K562 (cell line): ENCODE measurements at regions not wholly inside any gene's neighbourhood (a gene's known extent, or its start where the extent isn't known, plus 50 kb on each side); places are given as distances from the start of the nearest gene placed in this dataset.

Experiments
- ATAC-seq: fragments of 200-7000 bp; cut with Tn5 transposase; 3 replicates; pipeline ENCODE4 v1.9.1; 2020; ENCODE audit warnings: moderate library complexity
- BruUV-seq: library from RNA; stranded (reverse); fragments of 400-500 nt; replicated peaks from 2 replicates; lab custom pipeline; 2021; lab: Mats Ljungman, UMichigan
- CTCF ChIA-PET: fragments of 300-600 bp; formaldehyde crosslinking; extraction: SDS; loops from one replicate; lab custom pipeline; 2021; ENCODE audit warnings: low intra/inter-chr PET ratio; lab: Yijun Ruan, JAX
- POLR2A ChIA-PET: fragments of 300-600, 350-650 bp; sonication (Branson Sonifier 250); formaldehyde crosslinking; extraction: SDS; loops from one replicate; lab custom pipeline; 2021; ENCODE audit warnings: antibody characterized with exemption, inconsistent platforms; lab: Yijun Ruan, JAX
- DNase-seq, 4 experiments: peaks; one replicate each; pipeline versions ENCODE4 v3.0.0 to v3.0.0-alpha.2; 2011 to 2018; ENCODE audit warnings: low spot score in 3 of 4, mixed read lengths in 3 of 4; ENCODE audit errors: extremely low read depth in 1 of 4
- FAIRE-seq: peaks from 2 replicates; lab custom pipeline; 2011; peaks lifted over from hg19 to GRCh38; lab: Jason Lieb, UNC
- H2AFZ ChIP-seq: 2 replicates; pipeline ENCODE4 v1.6.0; 2011; ENCODE audit warnings: low read depth, low read length, control low read depth, inconsistent platforms
- H3K27ac ChIP-seq: fragments of 200-600 bp; 3 replicates; pipeline ENCODE4 v1.8.0; 2011; ENCODE audit warnings: low read depth, mild to moderate bottlenecking, control low read depth, inconsistent platforms, low read length, moderate library complexity, mixed read lengths; ENCODE audit errors: extremely low read depth
- H3K27me3 ChIP-seq, 2 experiments: fragments of 300-600 bp in 1 of 2; 2 replicates in 1 of 2; 3 replicates in 1 of 2; pipeline versions ENCODE4 v1.6.0 to v1.8.0; 2011; ENCODE audit warnings: inconsistent platforms in 2 of 2, low read length in 2 of 2, mild to moderate bottlenecking in 1 of 2, mixed read lengths in 1 of 2, moderate library complexity in 1 of 2; ENCODE audit not compliant: control insufficient read depth in 2 of 2, insufficient read depth in 2 of 2
- H3K36me3 ChIP-seq: fragments of 300-600 bp; 3 replicates; pipeline ENCODE4 v1.8.0; 2011; ENCODE audit warnings: mild to moderate bottlenecking, low read length, inconsistent platforms; ENCODE audit not compliant: control insufficient read depth, insufficient read depth
- H3K4me1 ChIP-seq, 2 experiments: fragments of 200-600 bp in 1 of 2; replicated peaks in 1 of 2; 2 replicates in 1 of 2; 3 replicates in 1 of 2; pipeline versions ENCODE4 v1.5.1 to v1.8.0; 2011; ENCODE audit warnings: inconsistent platforms in 2 of 2, low read length in 2 of 2, mild to moderate bottlenecking in 1 of 2, mixed read lengths in 1 of 2, moderate library complexity in 1 of 2; ENCODE audit not compliant: control insufficient read depth in 2 of 2, insufficient read depth in 2 of 2
- H3K4me2 ChIP-seq: 2 replicates; pipeline ENCODE4 v1.6.1; 2011; ENCODE audit warnings: low read length, control low read depth, inconsistent platforms, mixed read lengths; ENCODE audit not compliant: insufficient read depth
- H3K4me3 ChIP-seq: fragments of 200-600 bp; sonication (generic), shearing (Covaris generic); 2 replicates; pipeline ENCODE4 v1.5.1; 2016; ENCODE audit warnings: control low read depth, inconsistent platforms
- H3K79me2 ChIP-seq: fragments of 200-600 bp; 3 replicates; pipeline ENCODE4 v1.8.0; 2011; ENCODE audit warnings: low read length, inconsistent platforms; ENCODE audit not compliant: control insufficient read depth, insufficient read depth
- H3K9ac ChIP-seq, 2 experiments: 2 replicates each; pipeline versions ENCODE4 v1.6.0 to v1.6.1; 2011; ENCODE audit warnings: low read depth in 2 of 2, low read length in 2 of 2, control low read depth in 1 of 2, inconsistent platforms in 1 of 2, mild to moderate bottlenecking in 1 of 2, mixed read lengths in 1 of 2; ENCODE audit not compliant: insufficient read depth in 1 of 2
- H3K9me1 ChIP-seq: one replicate; pipeline ENCODE4 v1.6.0; 2011; ENCODE audit warnings: inconsistent platforms, mild to moderate bottlenecking, low read length, moderate library complexity; ENCODE audit not compliant: control insufficient read depth, insufficient read depth
- H3K9me3 ChIP-seq: replicated peaks from 2 replicates; pipeline ENCODE4 v1.5.1; 2011; ENCODE audit warnings: low read depth, low read length, inconsistent platforms; ENCODE audit not compliant: control insufficient read depth, insufficient read depth
- H4K20me1 ChIP-seq: replicated peaks from 2 replicates; pipeline ENCODE4 v1.6.1; 2011; ENCODE audit warnings: low read length, inconsistent platforms, mixed read lengths; ENCODE audit not compliant: control insufficient read depth, insufficient read depth
- CHD1 ChIP-seq: fragments of 200-600 bp; sonication (generic); IDR thresholded peaks from one replicate; pipeline ENCODE4 v1.6.1; 2012; ENCODE audit warnings: mild to moderate bottlenecking, moderate library complexity, low read length, inconsistent platforms
- ETS2 ChIP-seq: IDR thresholded peaks from 2 replicates; pipeline ENCODE4 v1.6.1; 2016; ENCODE audit warnings: borderline replicate concordance, missing genetic modification characterization, mild to moderate bottlenecking, moderate library complexity, missing compliant biosample characterization; ENCODE audit not compliant: poor library complexity, severe bottlenecking
- JUND ChIP-seq, 2 experiments: IDR thresholded peaks; 2 replicates in 1 of 2; 3 replicates in 1 of 2; pipeline ENCODE4 v1.6.1; 2011; ENCODE audit warnings: borderline replicate concordance in 2 of 2, low read depth in 2 of 2, low read length in 2 of 2, improper control_type of control experiment in 1 of 2, missing biosample characterization in 1 of 2, missing genetic modification characterization in 1 of 2, missing genetic modification reagents in 1 of 2
- MED1 ChIP-seq: sonication (generic); formaldehyde crosslinking; IDR thresholded peaks from 2 replicates; pipeline ENCODE4 v1.8.1; 2023; ENCODE audit warnings: missing genetic modification reagents, borderline replicate concordance
- NCOA4 ChIP-seq: fragments of 450-650 bp; IDR thresholded peaks from 2 replicates; pipeline ENCODE4 v1.6.1; 2018; ENCODE audit warnings: mild to moderate bottlenecking; ENCODE audit not compliant: partially characterized antibody
- PPARD ChIP-seq: fragments of 250-450 bp; sonication (Bioruptor Pico); IDR thresholded peaks from 2 replicates; pipeline ENCODE4 v1.8.0; 2022; ENCODE audit warnings: inconsistent platforms, mild to moderate bottlenecking, moderate library complexity
- RBM15 ChIP-seq: fragments of 200-400 bp; formaldehyde crosslinking; IDR thresholded peaks from 2 replicates; pipeline ENCODE4 v1.6.1; 2018; ENCODE audit warnings: mild to moderate bottlenecking, low read length, moderate library complexity; ENCODE audit not compliant: insufficient read depth
- WHSC1 ChIP-seq: IDR thresholded peaks from one replicate; pipeline ENCODE4 v1.6.1; 2012; ENCODE audit warnings: low read length, control low read depth, inconsistent platforms
- ZFP1 ChIP-seq: fragments of 450-650 bp; formaldehyde crosslinking; IDR thresholded peaks from 2 replicates; pipeline ENCODE4 v1.4.0; 2020; ENCODE audit warnings: mild to moderate bottlenecking, mixed read lengths
- WGBS: fragments of 100-300 bp; shearing (Covaris generic); methylation state at CpG from one replicate; pipeline ENCODE4 v1.1.6; 2016; ENCODE audit warnings: low coverage, mixed read lengths; ENCODE audit not compliant: insufficient coverage; ENCODE audit errors: missing lambda C conversion rate; 5-methylcytosine and 5-hydroxymethylcytosine counted together
- in situ Hi-C: fragments of 300-500 bp; cut with MboI; formaldehyde crosslinking; loops from 4 replicates; pipeline ENCODE4 v1.15.0; 2018; ENCODE audit warnings: inconsistent platforms, mixed read lengths
- intact Hi-C: fragments of 100-400 bp; cut with micrococcal nuclease; formaldehyde crosslinking; loops from 2 replicates; pipeline ENCODE4 v1.14.2; 2022
- TF ChIP-seq, protein P1 (sequence below): fragments of 250-450 bp; sonication (Bioruptor Pico); IDR thresholded peaks from 2 replicates; pipeline ENCODE4 v1.5.0; 2021; ENCODE audit warnings: mild to moderate bottlenecking, moderate library complexity
- TF ChIP-seq, protein P2 (sequence below): fragments of 200-800 bp; sonication (Bioruptor generic); IDR thresholded peaks from 2 replicates; pipeline ENCODE4 v1.6.1; 2017; ENCODE audit warnings: missing genetic modification characterization, missing compliant biosample characterization
- TF ChIP-seq, protein P3 (sequence below): fragments of 250-450 bp; sonication (Bioruptor Pico); IDR thresholded peaks from 2 replicates; pipeline ENCODE4 v1.8.0; 2021; ENCODE audit warnings: moderate library complexity, mild to moderate bottlenecking, inconsistent platforms

DNA sequence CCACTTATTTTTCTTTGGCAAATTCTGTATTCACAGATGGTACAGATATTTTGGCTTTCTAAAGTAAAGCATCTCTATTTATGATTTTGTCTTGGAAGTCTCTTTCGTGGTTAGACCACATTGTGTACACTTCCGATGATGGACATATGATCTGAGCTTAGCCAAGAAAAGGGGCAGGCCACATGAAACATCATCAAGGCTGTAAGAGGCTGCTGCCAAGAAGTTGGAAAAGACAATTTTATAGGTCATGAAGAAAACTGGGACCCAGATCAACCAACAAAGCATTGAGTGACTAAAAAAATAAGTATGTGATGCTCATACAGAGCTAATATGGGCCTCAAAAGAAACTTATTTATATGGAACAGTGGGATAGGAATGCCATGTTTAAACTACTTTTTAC lies 266.4 kb downstream of the HAO1 start (continued):
- TF ChIP-seq, protein P1, sequence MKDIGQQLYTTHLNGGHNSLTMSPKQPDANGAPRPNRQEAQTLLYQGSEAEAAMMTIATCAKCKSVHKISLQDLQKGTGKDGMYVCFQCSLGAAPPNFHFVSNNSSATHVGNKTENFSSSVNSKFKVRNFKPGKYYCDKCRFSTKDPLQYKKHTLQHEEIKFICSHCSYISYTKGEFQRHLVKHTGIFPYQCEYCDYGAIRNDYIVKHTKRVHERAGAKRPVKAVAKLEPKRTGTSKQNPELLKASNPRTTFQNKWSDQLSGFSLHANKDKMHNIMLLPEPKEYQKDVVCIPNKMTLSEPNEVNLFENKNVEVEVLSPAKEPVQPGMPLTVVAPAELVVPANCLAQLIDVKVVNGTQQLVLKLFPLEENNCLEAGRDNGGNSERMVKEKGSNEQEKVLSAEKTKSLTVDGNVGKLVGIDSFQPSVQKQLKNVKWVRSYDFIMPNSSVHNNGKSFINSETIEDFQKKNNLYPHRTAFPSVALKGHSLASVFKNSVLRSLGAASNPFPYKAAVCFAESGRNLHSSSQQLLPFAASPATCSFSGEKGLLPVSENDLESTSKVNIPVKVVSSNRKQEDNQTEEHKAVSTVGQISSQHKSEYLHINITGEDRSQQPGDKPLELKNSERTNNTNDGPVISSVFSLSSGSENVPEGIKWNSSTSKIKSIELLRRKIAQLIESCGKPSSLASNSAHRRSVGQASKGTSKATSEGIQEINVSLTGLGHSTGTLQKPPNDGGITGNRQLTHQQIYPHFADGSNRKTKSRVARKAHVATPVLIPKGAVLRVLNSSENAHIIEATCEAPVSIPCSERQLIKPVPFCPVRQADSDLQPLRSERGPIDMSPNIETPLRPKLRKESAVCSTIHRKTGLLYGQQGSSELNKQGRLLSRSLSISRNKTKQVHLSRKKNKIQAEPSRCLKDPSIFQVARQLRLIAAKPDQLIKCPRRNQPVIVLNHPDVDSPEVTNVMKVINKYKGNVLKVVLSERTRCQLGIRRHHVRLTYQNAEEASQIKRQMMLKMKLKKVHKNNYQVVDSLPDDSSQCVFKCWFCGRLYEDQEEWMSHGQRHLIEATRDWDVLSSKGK (CRISPR knock-in tag) = no peak
- TF ChIP-seq CHD1 (no peak), NCOA4 (no peak), ZFP1 (CRISPR knock-in tag) (no peak), WHSC1 (no peak), JUND (IDR thresholded peaks at IDR 0.05; ENCODE audit: borderline replicate concordance, low read depth, low read length) (no peak), JUND (tag; IDR thresholded peaks at IDR 0.05; ENCODE audit: borderline replicate concordance, low read depth, low read length) (no peak)
- TF ChIP-seq, all 486 proteins: peak for 0

DNA sequence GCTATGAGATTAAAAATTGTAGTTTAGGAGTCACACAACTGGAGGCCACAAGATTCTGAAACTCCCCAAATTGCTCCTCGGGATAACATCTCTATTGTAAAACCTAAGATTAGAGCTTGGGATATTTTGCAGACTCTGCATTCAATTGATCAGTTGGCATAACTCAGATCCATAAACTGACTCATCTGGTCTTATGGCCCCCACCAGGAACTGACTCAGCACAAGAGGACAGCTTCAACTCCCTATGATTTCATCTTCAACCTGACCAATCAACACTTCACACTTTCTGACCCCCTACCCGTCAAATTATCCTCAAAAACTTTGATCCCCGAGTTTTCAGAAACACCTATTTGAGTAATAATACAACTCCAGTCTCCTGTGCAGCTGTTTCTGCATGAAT lies 257.3 kb downstream of the HAO1 start:
- WGBS = 0% methylated on average over 3 of the region's 3 CpGs
- CTCF ChIA-PET = no interaction called here
- intact Hi-C loops = no loop called here
- no TSS peak for BruUV-seq
- Histone ChIP-seq H3K9ac (no peak overlapping the region), H4K20me1 (no peaks in the 10 kb centered on the region), H3K27ac (no peak overlapping the region), H3K4me2 (no peak overlapping the region), H3K4me1 (no peaks in the 10 kb centered on the region), H3K9me1 (no peaks in the 10 kb centered on the region), H3K4me3 (no peak overlapping the region), H3K79me2 (no peaks in the 10 kb centered on the region), H2AFZ (no peak overlapping the region), H3K36me3 (no peaks in the 10 kb centered on the region), H3K9me3 (no peaks in the 10 kb centered on the region), H3K27me3 (no peaks in the 10 kb centered on the region)
- POLR2A ChIA-PET = no interaction called here
- ATAC-seq (no peak), DNase-seq (no peak), FAIRE-seq (no peak)
- in situ Hi-C loops = no loop called here
- no peak for TF ChIP-seq RBM15
- no peak for TF ChIP-seq ETS2 (tag)
- TF ChIP-seq PPARD (CRISPR knock-in tag) = no peak
- TF ChIP-seq, protein P2, sequence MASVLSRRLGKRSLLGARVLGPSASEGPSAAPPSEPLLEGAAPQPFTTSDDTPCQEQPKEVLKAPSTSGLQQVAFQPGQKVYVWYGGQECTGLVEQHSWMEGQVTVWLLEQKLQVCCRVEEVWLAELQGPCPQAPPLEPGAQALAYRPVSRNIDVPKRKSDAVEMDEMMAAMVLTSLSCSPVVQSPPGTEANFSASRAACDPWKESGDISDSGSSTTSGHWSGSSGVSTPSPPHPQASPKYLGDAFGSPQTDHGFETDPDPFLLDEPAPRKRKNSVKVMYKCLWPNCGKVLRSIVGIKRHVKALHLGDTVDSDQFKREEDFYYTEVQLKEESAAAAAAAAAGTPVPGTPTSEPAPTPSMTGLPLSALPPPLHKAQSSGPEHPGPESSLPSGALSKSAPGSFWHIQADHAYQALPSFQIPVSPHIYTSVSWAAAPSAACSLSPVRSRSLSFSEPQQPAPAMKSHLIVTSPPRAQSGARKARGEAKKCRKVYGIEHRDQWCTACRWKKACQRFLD (CRISPR knock-in tag) = no peak
- TF ChIP-seq MED1 (CRISPR knock-in tag) = no peak
- TF ChIP-seq, protein P3, sequence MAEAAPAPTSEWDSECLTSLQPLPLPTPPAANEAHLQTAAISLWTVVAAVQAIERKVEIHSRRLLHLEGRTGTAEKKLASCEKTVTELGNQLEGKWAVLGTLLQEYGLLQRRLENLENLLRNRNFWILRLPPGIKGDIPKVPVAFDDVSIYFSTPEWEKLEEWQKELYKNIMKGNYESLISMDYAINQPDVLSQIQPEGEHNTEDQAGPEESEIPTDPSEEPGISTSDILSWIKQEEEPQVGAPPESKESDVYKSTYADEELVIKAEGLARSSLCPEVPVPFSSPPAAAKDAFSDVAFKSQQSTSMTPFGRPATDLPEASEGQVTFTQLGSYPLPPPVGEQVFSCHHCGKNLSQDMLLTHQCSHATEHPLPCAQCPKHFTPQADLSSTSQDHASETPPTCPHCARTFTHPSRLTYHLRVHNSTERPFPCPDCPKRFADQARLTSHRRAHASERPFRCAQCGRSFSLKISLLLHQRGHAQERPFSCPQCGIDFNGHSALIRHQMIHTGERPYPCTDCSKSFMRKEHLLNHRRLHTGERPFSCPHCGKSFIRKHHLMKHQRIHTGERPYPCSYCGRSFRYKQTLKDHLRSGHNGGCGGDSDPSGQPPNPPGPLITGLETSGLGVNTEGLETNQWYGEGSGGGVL (CRISPR knock-in tag) = no peak
